PC-3 (cell line): ENCODE measurements at regions not wholly inside any gene's neighbourhood (a gene's known extent, or its start where the extent isn't known, plus 50 kb on each side); places are given as distances from the start of the nearest gene placed in this dataset.

Experiments
- ATAC-seq: fragments of 200-7000 bp; cut with Tn5 transposase; 2 replicates; pipeline ENCODE4 v1.9.1; 2020; ENCODE audit warnings: mild to moderate bottlenecking, moderate library complexity
- BruUV-seq: library from RNA; stranded (reverse); fragments of 400-500 nt; replicated peaks from 2 replicates; lab custom pipeline; 2021; lab: Mats Ljungman, UMichigan
- CTCF ChIA-PET: fragments of 300-600 bp; sonication (Branson Sonifier 250); formaldehyde crosslinking; loops from one replicate; lab custom pipeline; 2022; ENCODE audit warnings: antibody characterized with exemption; lab: Charles Lee
- POLR2A ChIA-PET: fragments of 300-600 bp; sonication (Branson Sonifier 250); formaldehyde crosslinking; loops from one replicate; lab custom pipeline; 2022; ENCODE audit warnings: antibody characterized with exemption; ENCODE audit not compliant: unreplicated experiment; lab: Charles Lee
- DNase-seq: peaks from one replicate; pipeline ENCODE4 v3.0.0-alpha.2; 2015
- H2AFZ ChIP-seq: fragments of 300-600 bp; sonication (generic); 2 replicates; pipeline ENCODE4 v1.6.0; 2016; ENCODE audit warnings: antibody characterized with exemption, low read length
- H3F3A ChIP-seq: fragments of 300-600 bp; sonication (generic); one replicate; pipeline ENCODE4 v1.6.0; 2017; ENCODE audit warnings: antibody characterized with exemption, low read length, control low read depth, mild to moderate bottlenecking; ENCODE audit not compliant: unreplicated experiment
- H3K27ac ChIP-seq: fragments of 300-600 bp; sonication (generic); 2 replicates; pipeline ENCODE4 v1.5.1; 2016; ENCODE audit warnings: mild to moderate bottlenecking, low read length
- H3K27me3 ChIP-seq: fragments of 300-600 bp; sonication (generic); 2 replicates; pipeline ENCODE4 v1.6.1; 2016; ENCODE audit warnings: low read length, mixed read lengths
- H3K36me3 ChIP-seq: fragments of 300-600 bp; sonication (generic); 2 replicates; pipeline ENCODE4 v1.6.1; 2016; ENCODE audit warnings: low read depth, mixed run types, low read length, mixed read lengths
- H3K4me1 ChIP-seq: fragments of 300-600 bp; sonication (generic); 2 replicates; pipeline ENCODE4 v1.5.1; 2016; ENCODE audit warnings: low read length; ENCODE audit not compliant: insufficient read depth
- H3K4me2 ChIP-seq: fragments of 300-600 bp; sonication (generic); 2 replicates; pipeline ENCODE4 v1.6.0; 2016; ENCODE audit warnings: low read length
- H3K4me3 ChIP-seq: fragments of 300-600 bp; sonication (generic); 2 replicates; pipeline ENCODE4 v1.5.1; 2016; ENCODE audit warnings: mild to moderate bottlenecking, low read length, mixed read lengths
- H3K79me2 ChIP-seq: fragments of 300-600 bp; sonication (generic); 2 replicates; pipeline ENCODE4 v1.6.1; 2017; ENCODE audit warnings: low read length, mixed read lengths
- H3K9ac ChIP-seq: fragments of 300-600 bp; sonication (generic); 2 replicates; pipeline ENCODE4 v1.6.0; 2016; ENCODE audit warnings: mild to moderate bottlenecking, low read length
- H3K9me2 ChIP-seq: fragments of 300-600 bp; sonication (generic); replicated peaks from 2 replicates; pipeline ENCODE4 v1.6.1; 2016; ENCODE audit warnings: mixed run types, low read length, mixed read lengths
- H3K9me3 ChIP-seq: fragments of 300-600 bp; sonication (generic); 2 replicates; pipeline ENCODE4 v1.6.1; 2016; ENCODE audit warnings: low read length, mixed read lengths
- H4K20me1 ChIP-seq: fragments of 300-600 bp; sonication (generic); 2 replicates; pipeline ENCODE4 v1.6.1; 2016; ENCODE audit warnings: low read length, mixed read lengths
- CTCF ChIP-seq: fragments of 300-600 bp; sonication (generic); conservative IDR thresholded peaks from 2 replicates; pipeline ENCODE4 v1.5.1; 2017; ENCODE audit warnings: antibody characterized with exemption, low read depth, mild to moderate bottlenecking, low read length
- EZH2 ChIP-seq: fragments of 300-600 bp; sonication (generic); IDR thresholded peaks from one replicate; pipeline ENCODE4 v1.6.1; 2017; ENCODE audit warnings: antibody characterized with exemption, mild to moderate bottlenecking, low read length; ENCODE audit not compliant: unreplicated experiment
- EZH2phosphoT487 ChIP-seq: fragments of 300-600 bp; sonication (generic); IDR thresholded peaks from 2 replicates; pipeline ENCODE4 v1.6.1; 2018; ENCODE audit warnings: mild to moderate bottlenecking, antibody characterized with exemption, low read length, borderline replicate concordance
- intact Hi-C: fragments of 100-400 bp; cut with micrococcal nuclease; formaldehyde crosslinking; loops from 2 replicates; pipeline ENCODE4 v1.9.0; 2023

- no peaks in the 10 kb centered on the region for H4K20me1 ChIP-seq
- no peak for TF ChIP-seq EZH2phosphoT487
- no peak for TF ChIP-seq EZH2
- no peak for TF ChIP-seq CTCF
- H3K9ac ChIP-seq = no peak overlapping the region
- H3K79me2 ChIP-seq = no peaks in the 10 kb centered on the region
- 0 out of 2 replicates have a peak overlapping the region, but pooled peaks have one; percentile 29 for H2AFZ ChIP-seq
- H3F3A ChIP-seq = peaks cover 9% of the 10 kb centered on the region
- ChIA-PET CTCF (interaction anchor here (1.1 kb wide), 1 partner anchor 13 kb away, joined by 3 read pairs; no protein-coding TSS in a partner anchor), POLR2A (interaction anchor here (0.6 to 0.7 kb wide), 2 partner anchors 13 to 44 kb away, joined by 3 to 30 read pairs; no protein-coding TSS in a partner anchor)
- no peaks in the 10 kb centered on the region for H3K36me3 ChIP-seq
- no peaks in the 10 kb centered on the region for H3K27me3 ChIP-seq
- DNase-seq (peak; percentile 65), ATAC-seq (peak; percentile 23)
- BruUV-seq = no TSS peak
- no peaks in the 10 kb centered on the region for H3K9me2 ChIP-seq
- intact Hi-C loops = loop anchor here (10.0 kb wide), 1 partner anchor 679 kb away; no protein-coding TSS in a partner anchor
- no peaks in the 10 kb centered on the region for H3K9me3 ChIP-seq
- H3K27ac ChIP-seq = peak overlapping the region; percentile 27; the same call in 1 of the 2 replicates
- peak overlapping the region; percentile 46 for H3K4me2 ChIP-seq
- H3K4me1 ChIP-seq = peaks cover 41% of the 10 kb centered on the region
- H3K4me3 ChIP-seq = no peak overlapping the region
Observed at GRCh38 chr21:25373126-25374082, 233.9 kb downstream of the MRPL39 start.

- H3K4me1 ChIP-seq = peaks cover 41% of the 10 kb centered on the region
- BruUV-seq = no TSS peak
- no peaks in the 10 kb centered on the region for H3K9me3 ChIP-seq
- DNase-seq (no peak), ATAC-seq (no peak)
- H3K4me2 ChIP-seq = no peak overlapping the region
- TF ChIP-seq EZH2phosphoT487 (no peak), EZH2 (no peak), CTCF (no peak)
- H3K36me3 ChIP-seq = no peaks in the 10 kb centered on the region
- peaks cover 9% of the 10 kb centered on the region for H3F3A ChIP-seq
- ChIA-PET CTCF (interaction anchor here (0.7 kb wide), 1 partner anchor 12 kb away, joined by 3 read pairs; no protein-coding TSS in a partner anchor), POLR2A (no interaction called here)
- H3K4me3 ChIP-seq = no peak overlapping the region
- H4K20me1 ChIP-seq = no peaks in the 10 kb centered on the region
- no peaks in the 10 kb centered on the region for H3K27me3 ChIP-seq
- H3K9ac ChIP-seq = no peak overlapping the region
- H3K79me2 ChIP-seq = no peaks in the 10 kb centered on the region
- no peaks in the 10 kb centered on the region for H3K9me2 ChIP-seq
- intact Hi-C loops = loop anchor here (10.0 kb wide), 1 partner anchor 677 kb away; no protein-coding TSS in a partner anchor
- no peak overlapping the region for H2AFZ ChIP-seq
- H3K27ac ChIP-seq = no peak overlapping the region
Observed at GRCh38 chr21:25371841-25372425, 235.3 kb downstream of the MRPL39 start.
